ENCODE measurements at regions not wholly inside any gene's neighbourhood (a gene's known extent, or its start where the extent isn't known, plus 50 kb on each side); places are given as distances from the start of the nearest gene placed in this dataset.

DNA sequence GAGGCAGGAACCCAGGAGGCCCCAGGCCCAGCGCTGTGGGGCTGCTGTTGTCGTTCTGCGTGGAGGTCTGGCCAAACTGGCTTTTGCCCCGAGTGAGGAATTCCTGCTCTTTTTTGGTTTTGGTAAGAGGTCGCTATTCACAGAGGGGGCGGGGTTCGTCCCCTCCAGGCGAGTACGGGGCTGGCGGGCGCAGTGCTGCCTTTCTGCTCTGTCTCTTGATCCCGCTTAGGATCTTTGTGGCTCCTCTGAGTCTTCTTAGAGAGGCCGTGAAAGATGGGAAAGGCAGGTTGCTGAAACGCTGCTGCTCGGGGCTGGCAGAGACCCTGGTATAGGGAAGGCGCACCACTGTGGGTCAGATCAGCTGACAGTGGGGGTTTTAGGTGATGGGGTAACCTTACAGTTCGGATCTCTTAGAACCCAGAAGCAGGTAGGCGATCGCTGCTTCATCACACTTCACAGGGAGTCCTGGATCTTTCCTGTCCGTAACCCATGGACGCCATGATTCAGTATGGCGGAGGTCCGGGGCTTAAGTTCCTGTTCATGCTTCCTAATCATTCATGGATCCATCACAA lies 136.7 kb downstream of the KIF20B start:
- Mint-ChIP-seq H3K27ac (no peak overlapping the region), H3K9me3 (ENCODE audit: low read depth) (peaks cover 8% of the 10 kb centered on the region), H3K4me3 (ENCODE audit: low read depth) (no peak overlapping the region), H3K36me3 (ENCODE audit: insufficient read depth) (peaks cover 2% of the 10 kb centered on the region), H3K27me3 (no peaks in the 10 kb centered on the region), H3K4me1 (ENCODE audit: low read depth) (no peaks in the 10 kb centered on the region)
- TF ChIP-seq, protein P1, sequence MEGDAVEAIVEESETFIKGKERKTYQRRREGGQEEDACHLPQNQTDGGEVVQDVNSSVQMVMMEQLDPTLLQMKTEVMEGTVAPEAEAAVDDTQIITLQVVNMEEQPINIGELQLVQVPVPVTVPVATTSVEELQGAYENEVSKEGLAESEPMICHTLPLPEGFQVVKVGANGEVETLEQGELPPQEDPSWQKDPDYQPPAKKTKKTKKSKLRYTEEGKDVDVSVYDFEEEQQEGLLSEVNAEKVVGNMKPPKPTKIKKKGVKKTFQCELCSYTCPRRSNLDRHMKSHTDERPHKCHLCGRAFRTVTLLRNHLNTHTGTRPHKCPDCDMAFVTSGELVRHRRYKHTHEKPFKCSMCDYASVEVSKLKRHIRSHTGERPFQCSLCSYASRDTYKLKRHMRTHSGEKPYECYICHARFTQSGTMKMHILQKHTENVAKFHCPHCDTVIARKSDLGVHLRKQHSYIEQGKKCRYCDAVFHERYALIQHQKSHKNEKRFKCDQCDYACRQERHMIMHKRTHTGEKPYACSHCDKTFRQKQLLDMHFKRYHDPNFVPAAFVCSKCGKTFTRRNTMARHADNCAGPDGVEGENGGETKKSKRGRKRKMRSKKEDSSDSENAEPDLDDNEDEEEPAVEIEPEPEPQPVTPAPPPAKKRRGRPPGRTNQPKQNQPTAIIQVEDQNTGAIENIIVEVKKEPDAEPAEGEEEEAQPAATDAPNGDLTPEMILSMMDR (IDR thresholded peaks at IDR 0.05; ENCODE audit: unreplicated experiment) = no peak
- DNase-seq (ENCODE audit: low spot score, unreplicated experiment) = no peak

DNA sequence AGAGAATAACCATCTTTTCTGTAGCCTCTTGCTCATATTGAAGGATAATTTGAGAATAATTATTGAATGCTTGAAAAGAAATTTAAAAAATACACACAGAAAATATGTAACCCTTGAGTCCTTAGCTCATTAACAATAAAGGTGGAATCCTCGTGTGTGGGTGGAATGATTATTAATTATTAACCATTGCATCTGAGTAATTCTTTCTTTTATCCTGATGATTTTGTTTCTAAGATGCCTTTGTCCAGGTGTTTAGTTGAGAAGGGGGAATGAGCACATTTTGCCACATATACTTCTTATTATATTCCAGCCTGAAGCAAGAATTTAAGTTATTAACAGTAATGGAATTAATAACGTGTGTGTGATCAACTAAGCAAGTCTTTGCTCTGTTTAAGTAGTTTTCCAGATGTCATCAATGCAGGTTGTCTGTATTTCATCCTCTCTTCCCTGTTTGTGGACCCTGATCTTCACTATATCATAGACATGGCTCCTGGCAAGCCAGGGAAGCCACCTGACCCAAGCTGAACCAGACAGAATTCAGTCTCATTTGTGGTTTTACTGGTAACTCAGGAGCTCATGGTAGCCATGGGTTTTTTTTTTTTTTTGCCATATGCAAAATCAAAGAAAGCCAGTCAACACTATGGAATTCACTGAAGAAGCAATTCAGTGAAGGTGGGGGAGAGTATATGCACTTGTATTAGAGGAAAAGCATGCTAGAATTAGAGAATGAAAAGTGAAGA lies 144.3 kb downstream of the KIF20B start:
- Mint-ChIP-seq H3K36me3 (ENCODE audit: insufficient read depth) (peaks cover 2% of the 10 kb centered on the region), H3K27ac (no peak overlapping the region), H3K4me3 (ENCODE audit: low read depth) (no peak overlapping the region), H3K27me3 (no peaks in the 10 kb centered on the region), H3K9me3 (ENCODE audit: low read depth) (peaks cover 5% of the 10 kb centered on the region), H3K4me1 (ENCODE audit: low read depth) (peaks cover 3% of the 10 kb centered on the region)
- TF ChIP-seq, protein P1 (IDR thresholded peaks at IDR 0.05; ENCODE audit: unreplicated experiment) = no peak
- DNase-seq (ENCODE audit: low spot score, unreplicated experiment) = no peak

DNA sequence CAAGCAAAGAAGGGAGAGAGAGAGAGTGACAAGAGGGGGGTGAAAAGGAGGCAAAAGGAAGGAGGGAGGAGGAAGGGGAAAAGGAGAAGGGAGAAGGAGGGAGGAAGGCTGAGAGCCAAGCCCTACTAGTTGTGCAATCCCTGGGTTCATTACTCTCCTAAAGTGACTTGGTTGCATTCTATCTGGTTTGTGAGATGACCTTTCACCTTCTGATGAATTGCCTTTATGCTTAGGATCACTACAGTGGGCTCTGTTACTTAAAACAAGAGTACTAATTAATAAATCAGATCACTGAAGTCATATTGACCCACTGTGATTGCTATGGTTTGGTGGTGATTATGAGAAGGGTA lies 144.9 kb downstream of the KIF20B start:
- Mint-ChIP-seq H3K36me3 (ENCODE audit: insufficient read depth) (peaks cover 2% of the 10 kb centered on the region), H3K9me3 (ENCODE audit: low read depth) (peaks cover 5% of the 10 kb centered on the region), H3K4me3 (ENCODE audit: low read depth) (no peak overlapping the region), H3K27me3 (no peaks in the 10 kb centered on the region), H3K27ac (no peak overlapping the region), H3K4me1 (ENCODE audit: low read depth) (peaks cover 3% of the 10 kb centered on the region)
- TF ChIP-seq, protein P1 (IDR thresholded peaks at IDR 0.05; ENCODE audit: unreplicated experiment) = no peak
- DNase-seq (ENCODE audit: low spot score, unreplicated experiment) = no peak

DNA sequence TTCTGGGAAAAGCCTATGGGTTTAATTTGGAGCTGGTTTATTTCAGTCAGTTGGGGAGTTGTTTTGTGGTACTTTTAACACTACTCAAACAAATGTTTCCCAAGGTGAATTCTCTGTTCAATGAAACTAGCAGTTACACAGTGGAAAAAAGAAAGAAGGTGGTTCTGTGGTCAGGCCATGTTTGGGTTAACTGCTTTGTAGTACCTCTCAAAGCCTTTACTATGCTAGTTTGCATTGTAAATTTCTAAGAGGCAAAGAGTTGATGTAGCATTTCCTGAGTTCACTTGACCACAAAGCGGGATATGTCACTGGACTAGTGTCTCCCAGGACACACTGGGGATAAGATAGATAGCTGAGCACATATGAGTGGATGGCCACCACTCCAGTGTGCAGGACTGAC lies 145.4 kb downstream of the KIF20B start:
- TF ChIP-seq, protein P1 (IDR thresholded peaks at IDR 0.05; ENCODE audit: unreplicated experiment) = no peak
- Mint-ChIP-seq H3K9me3 (ENCODE audit: low read depth) (peaks cover 5% of the 10 kb centered on the region), H3K4me3 (ENCODE audit: low read depth) (no peak overlapping the region), H3K36me3 (ENCODE audit: insufficient read depth) (peaks cover 2% of the 10 kb centered on the region), H3K27me3 (no peaks in the 10 kb centered on the region), H3K27ac (no peak overlapping the region), H3K4me1 (ENCODE audit: low read depth) (peaks cover 3% of the 10 kb centered on the region)
- no peak for DNase-seq (ENCODE audit: low spot score, unreplicated experiment)

DNA sequence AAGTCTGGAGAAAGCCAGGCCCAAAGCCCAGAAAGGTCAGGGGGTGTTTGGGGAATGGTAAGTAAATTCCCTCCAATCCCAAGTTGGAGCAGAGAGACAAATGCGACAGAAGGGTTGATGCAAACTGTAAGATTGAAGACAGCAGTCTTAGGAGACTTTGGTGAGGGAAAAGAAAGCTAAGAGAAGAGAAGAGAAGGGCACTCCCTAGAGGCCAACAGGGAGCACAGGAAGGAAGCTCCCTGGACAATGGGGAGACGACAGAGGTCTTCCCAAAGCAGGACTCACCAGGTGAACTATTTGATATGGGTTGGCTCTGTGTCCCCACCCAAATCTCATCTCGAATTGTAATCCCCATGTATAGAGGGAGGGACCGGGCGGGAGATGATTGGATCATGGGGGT lies 151.5 kb downstream of the KIF20B start:
- Mint-ChIP-seq H3K9me3 (ENCODE audit: low read depth) (no peaks in the 10 kb centered on the region), H3K27ac (no peak overlapping the region), H3K4me1 (ENCODE audit: low read depth) (no peaks in the 10 kb centered on the region), H3K27me3 (no peaks in the 10 kb centered on the region), H3K4me3 (ENCODE audit: low read depth) (no peak overlapping the region), H3K36me3 (ENCODE audit: insufficient read depth) (no peaks in the 10 kb centered on the region)
- TF ChIP-seq, protein P1 (IDR thresholded peaks at IDR 0.05; ENCODE audit: unreplicated experiment) = no peak
- DNase-seq (ENCODE audit: low spot score, unreplicated experiment) = no peak
